GM19452 (cell line): ENCODE measurements at regions not wholly inside any gene's neighbourhood (a gene's known extent, or its start where the extent isn't known, plus 50 kb on each side); places are given as distances from the start of the nearest gene placed in this dataset.
"Not testable (repeated sequence)": the region's sequence is repeated elsewhere in the genome, so short reads cannot be mapped to it uniquely, and the experiment has no call there.

ENCODE experiments used
- ATAC-seq: cut with Tn5 transposase; IDR thresholded peaks from one replicate; pipeline ENCODE4 v1.9.1; 2021; ENCODE audit not compliant: unreplicated experiment

- no peak for ATAC-seq
These were observed 106.0 kb downstream of the CXCL12 start for GRCh38 chr10:44278837-44279324.

- not testable (repeated sequence) for ATAC-seq
These were observed 116.4 kb downstream of the CXCL12 start for GRCh38 chr10:44268435-44268948.

GRCh38 chr10:44267007-44267406 lies 117.9 kb downstream of the CXCL12 start:
- ATAC-seq: no peak

GRCh38 chr10:44264244-44264643 lies 120.7 kb downstream of the CXCL12 start:
- ATAC-seq: no peak

GRCh38 chr10:44263771-44264170 lies 121.1 kb downstream of the CXCL12 start:
- ATAC-seq: no peak

- ATAC-seq: no peak
These were observed 122.2 kb downstream of the CXCL12 start for GRCh38 chr10:44262551-44263251.

GRCh38 chr10:44261710-44262455 lies 123.0 kb downstream of the CXCL12 start:
- no peak for ATAC-seq

- no peak for ATAC-seq
These were observed 123.6 kb downstream of the CXCL12 start for GRCh38 chr10:44261296-44261695.

- no peak for ATAC-seq
These were observed 124.5 kb downstream of the CXCL12 start for GRCh38 chr10:44260286-44260928.

- no peak for ATAC-seq
These were observed 125.6 kb downstream of the CXCL12 start for GRCh38 chr10:44259090-44259874.

- no peak for ATAC-seq
These were observed 126.3 kb downstream of the CXCL12 start for GRCh38 chr10:44258460-44259089.

- no peak for ATAC-seq
These were observed 126.9 kb downstream of the CXCL12 start for GRCh38 chr10:44258019-44258418.

- no peak for ATAC-seq
These were observed 131.0 kb downstream of the CXCL12 start for GRCh38 chr10:44253769-44254462.

GRCh38 chr10:44252631-44253030 lies 132.3 kb downstream of the CXCL12 start:
- not testable (repeated sequence) for ATAC-seq

GRCh38 chr10:44249933-44250332 lies 135.0 kb downstream of the CXCL12 start:
- not testable (repeated sequence) for ATAC-seq

GRCh38 chr10:44249490-44249889 lies 135.4 kb downstream of the CXCL12 start:
- ATAC-seq: no peak

- ATAC-seq: not testable (repeated sequence)
These were observed 138.2 kb downstream of the CXCL12 start for GRCh38 chr10:44246700-44247099.

- not testable (repeated sequence) for ATAC-seq
These were observed 138.6 kb downstream of the CXCL12 start for GRCh38 chr10:44246287-44246686.

- ATAC-seq: no peak
These were observed 139.3 kb downstream of the CXCL12 start for GRCh38 chr10:44245601-44245938.
